ENCODE measurements at regions not wholly inside any gene's neighbourhood (a gene's known extent, or its start where the extent isn't known, plus 50 kb on each side); places are given as distances from the start of the nearest gene placed in this dataset.

GRCh38 chr2:82827426-82827825 lies 1631.7 kb downstream of the SUCLG1 start:
- intact Hi-C loops (cut with micrococcal nuclease; ENCODE audit: unreplicated experiment) (no loop called here), in situ Hi-C loops (cut with HindIII; ENCODE audit: low pct_unique_long_range_greater_than_20kb, low sequenced_read_pairs) (no loop called here)
- BruUV-seq (replicated peaks) = no TSS peak
- H3K4me1 ChIP-seq (ENCODE audit: control insufficient read depth, insufficient read depth, low read length) = no peaks in the 10 kb centered on the region
- H3K36me3 ChIP-seq (ENCODE audit: control insufficient read depth, insufficient read depth, low read length) = no peaks in the 10 kb centered on the region
- DNase-seq (ENCODE audit: low read depth, low spot score) (no peak), ATAC-seq (no peak)
- H3K27me3 ChIP-seq (ENCODE audit: control insufficient read depth, insufficient read depth, low read length) = no peaks in the 10 kb centered on the region
- H3K9me3 ChIP-seq (ENCODE audit: control insufficient read depth, insufficient read depth, low read depth, low read length) = no peaks in the 10 kb centered on the region
- TF ChIP-seq TCF7L2 (IDR thresholded peaks at IDR 0.05; ENCODE audit: low read depth, low read length) (no peak), POLR2AphosphoS5 (IDR thresholded peaks at IDR 0.05; ENCODE audit: low read depth, low read length) (no peak), REST (IDR thresholded peaks at IDR 0.05; ENCODE audit: insufficient read depth in 1 of 2, low read depth in 2 of 2, low read length in 1 of 2) (no peak), CTCF (IDR thresholded peaks at IDR 0.05) (no peak), SIN3A (IDR thresholded peaks at IDR 0.05; ENCODE audit: borderline replicate concordance, insufficient read depth, low read depth, low read length) (no peak)
- CTCF ChIA-PET = no interaction called here
- POLR2A ChIA-PET = no interaction called here
- H3K27ac ChIP-seq (ENCODE audit: low read length) = no peak overlapping the region
- no peak overlapping the region for H3K4me3 ChIP-seq (ENCODE audit: low read depth in 2 of 2, low read length in 2 of 2)

GRCh38 chr2:82826437-82826836 lies 1632.6 kb downstream of the SUCLG1 start:
- H3K36me3 ChIP-seq (ENCODE audit: control insufficient read depth, insufficient read depth, low read length) = no peaks in the 10 kb centered on the region
- intact Hi-C loops (cut with micrococcal nuclease; ENCODE audit: unreplicated experiment) (no loop called here), in situ Hi-C loops (cut with HindIII; ENCODE audit: low pct_unique_long_range_greater_than_20kb, low sequenced_read_pairs) (no loop called here)
- H3K4me1 ChIP-seq (ENCODE audit: control insufficient read depth, insufficient read depth, low read length) = no peaks in the 10 kb centered on the region
- ChIA-PET CTCF (no interaction called here), POLR2A (no interaction called here)
- BruUV-seq (replicated peaks) = no TSS peak
- no peak overlapping the region for H3K27ac ChIP-seq (ENCODE audit: low read length)
- TF ChIP-seq TCF7L2 (IDR thresholded peaks at IDR 0.05; ENCODE audit: low read depth, low read length) = no peak
- TF ChIP-seq POLR2AphosphoS5 (IDR thresholded peaks at IDR 0.05; ENCODE audit: low read depth, low read length) = no peak
- TF ChIP-seq REST (IDR thresholded peaks at IDR 0.05; ENCODE audit: insufficient read depth in 1 of 2, low read depth in 2 of 2, low read length in 1 of 2) = no peak
- no peak for TF ChIP-seq SIN3A (IDR thresholded peaks at IDR 0.05; ENCODE audit: borderline replicate concordance, insufficient read depth, low read depth, low read length)
- TF ChIP-seq CTCF (IDR thresholded peaks at IDR 0.05) = no peak
- no peak overlapping the region for H3K4me3 ChIP-seq (ENCODE audit: low read depth in 2 of 2, low read length in 2 of 2)
- no peaks in the 10 kb centered on the region for H3K9me3 ChIP-seq (ENCODE audit: control insufficient read depth, insufficient read depth, low read depth, low read length)
- no peak for DNase-seq (ENCODE audit: low read depth, low spot score)
- no peaks in the 10 kb centered on the region for H3K27me3 ChIP-seq (ENCODE audit: control insufficient read depth, insufficient read depth, low read length)
- no peak for ATAC-seq

All from Panc1 (cell line).